Upper lobe of right lung (tissue), 1 donor: ENCODE measurements at regions not wholly inside any gene's neighbourhood (a gene's known extent, or its start where the extent isn't known, plus 50 kb on each side); places are given as distances from the start of the nearest gene placed in this dataset.

ENCODE experiments used
- ATAC-seq: fragments of 200-7000 bp; cut with Tn5 transposase; one replicate; pipeline ENCODE4 v1.9.1; 2020; ENCODE audit warnings: mild to moderate bottlenecking, moderate library complexity
- DNase-seq: peaks from one replicate; pipeline ENCODE4 v3.0.0-alpha.2; 2020
- H3K27ac ChIP-seq: fragments of 200-600 bp; one replicate; pipeline ENCODE4 v1.8.0; 2022
- H3K27me3 ChIP-seq: fragments of 200-600 bp; one replicate; pipeline ENCODE4 v1.8.0; 2022; ENCODE audit warnings: mild to moderate bottlenecking
- H3K36me3 ChIP-seq: fragments of 200-600 bp; one replicate; pipeline ENCODE4 v1.8.0; 2022
- H3K4me1 ChIP-seq: fragments of 200-600 bp; one replicate; pipeline ENCODE4 v1.8.0; 2022
- H3K4me3 ChIP-seq: fragments of 200-600 bp; one replicate; pipeline ENCODE4 v1.8.0; 2022; ENCODE audit warnings: mild to moderate bottlenecking
- H3K9me3 ChIP-seq: fragments of 200-600 bp; one replicate; pipeline ENCODE4 v1.8.0; 2022
- CTCF ChIP-seq: fragments of 200-600 bp; IDR thresholded peaks from one replicate; pipeline ENCODE4 v1.8.0; 2022; ENCODE audit warnings: antibody characterized with exemption
- intact Hi-C: fragments of 100-400 bp; cut with DNase I; formaldehyde crosslinking; loops from one replicate; pipeline ENCODE4 v1.11.0; 2022
- donor health status: DM: no; HTN: yes; CAD: no; lungs with severe emphysema.

GRCh38 chr2:117199511-117199910 lies 615.0 kb upstream of the DDX18 start:
- no peaks in the 10 kb centered on the region for H3K4me1 ChIP-seq
- no peaks in the 10 kb centered on the region for H3K9me3 ChIP-seq
- no peaks in the 10 kb centered on the region for H3K36me3 ChIP-seq
- DNase-seq (no peak), ATAC-seq (no peak)
- H3K4me3 ChIP-seq = no peak overlapping the region
- intact Hi-C loops = no loop called here
- H3K27ac ChIP-seq = no peak overlapping the region
- TF ChIP-seq CTCF = no peak
- H3K27me3 ChIP-seq = no peaks in the 10 kb centered on the region

DNA sequence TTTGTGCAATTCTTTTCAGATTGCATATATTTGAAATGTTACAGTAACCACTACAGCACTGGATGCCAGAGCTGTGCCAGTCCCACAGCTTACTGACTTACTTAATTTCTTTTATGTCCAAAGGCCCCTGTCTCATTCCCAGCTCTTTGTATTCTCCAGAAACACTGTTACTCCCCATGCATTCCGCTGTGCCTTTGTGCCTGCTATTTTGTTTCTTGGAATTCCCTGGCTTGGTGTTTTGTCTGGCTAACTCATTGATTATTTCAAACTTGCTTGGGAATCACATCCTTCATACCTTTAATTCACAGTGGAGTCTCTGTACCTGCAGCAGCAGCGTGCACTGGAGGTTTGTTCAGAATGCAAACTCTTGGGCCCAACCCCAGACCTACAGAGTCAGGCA lies 601.9 kb upstream of the DDX18 start:
- DNase-seq (no peak), ATAC-seq (no peak)
- no peaks in the 10 kb centered on the region for H3K4me1 ChIP-seq
- TF ChIP-seq CTCF = no peak
- no peak overlapping the region for H3K4me3 ChIP-seq
- H3K36me3 ChIP-seq = no peaks in the 10 kb centered on the region
- no peaks in the 10 kb centered on the region for H3K27me3 ChIP-seq
- no peak overlapping the region for H3K27ac ChIP-seq
- no peaks in the 10 kb centered on the region for H3K9me3 ChIP-seq
- intact Hi-C loops = no loop called here

DNA sequence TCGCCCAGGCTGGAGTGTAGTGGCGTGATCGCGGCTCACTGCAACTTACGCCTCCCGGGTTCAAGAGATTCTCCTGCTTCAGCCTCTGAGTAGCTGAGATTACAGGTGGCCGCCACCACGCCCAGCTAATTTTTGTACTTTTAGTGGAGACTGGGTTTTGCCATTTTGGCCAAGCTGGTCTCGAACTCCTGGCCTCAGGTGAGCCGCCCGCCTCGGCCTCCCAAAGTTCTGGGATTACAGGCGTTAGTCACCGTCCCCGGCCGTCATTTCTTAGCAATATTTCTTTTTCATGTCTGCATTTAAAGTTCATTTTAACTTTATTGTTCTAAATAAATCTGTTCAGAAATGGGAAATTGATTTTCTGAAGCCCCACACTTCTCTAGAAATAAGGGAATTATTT lies 597.3 kb upstream of the DDX18 start:
- no peaks in the 10 kb centered on the region for H3K36me3 ChIP-seq
- DNase-seq (no peak), ATAC-seq (no peak)
- H3K4me1 ChIP-seq = no peaks in the 10 kb centered on the region
- H3K27me3 ChIP-seq = no peaks in the 10 kb centered on the region
- intact Hi-C loops = no loop called here
- H3K9me3 ChIP-seq = no peaks in the 10 kb centered on the region
- H3K27ac ChIP-seq = no peak overlapping the region
- no peak overlapping the region for H3K4me3 ChIP-seq
- TF ChIP-seq CTCF = no peak

GRCh38 chr2:117222809-117223208 lies 591.7 kb upstream of the DDX18 start:
- no peak overlapping the region for H3K4me3 ChIP-seq
- intact Hi-C loops = no loop called here
- ATAC-seq (no peak), DNase-seq (no peak)
- no peaks in the 10 kb centered on the region for H3K27me3 ChIP-seq
- peaks cover 7% of the 10 kb centered on the region for H3K9me3 ChIP-seq
- no peaks in the 10 kb centered on the region for H3K4me1 ChIP-seq
- H3K36me3 ChIP-seq = no peaks in the 10 kb centered on the region
- H3K27ac ChIP-seq = no peak overlapping the region
- no peak for TF ChIP-seq CTCF

DNA sequence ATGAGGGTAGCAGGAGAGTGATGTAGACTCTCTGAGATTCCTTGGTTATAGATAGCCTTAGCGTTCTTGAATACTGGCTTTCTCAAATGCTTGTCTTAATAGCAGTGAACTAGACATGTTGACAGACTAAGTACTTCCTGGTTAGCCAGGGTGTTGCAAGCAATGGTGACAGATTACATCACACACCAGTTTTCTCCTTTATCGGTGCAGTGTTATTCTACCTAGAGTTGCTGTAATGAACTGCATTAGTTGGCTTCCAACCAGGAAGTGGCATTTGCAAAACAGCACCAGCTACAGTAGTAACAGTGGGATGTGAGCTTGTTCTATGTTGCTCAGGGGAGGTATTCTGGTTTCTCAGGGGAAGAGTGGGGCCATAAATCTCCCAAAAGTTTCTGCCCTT lies 582.2 kb upstream of the DDX18 start:
- intact Hi-C loops = no loop called here
- no peak for TF ChIP-seq CTCF
- DNase-seq = no peak
- Histone ChIP-seq H3K4me1 (no peaks in the 10 kb centered on the region), H3K4me3 (no peak overlapping the region), H3K36me3 (no peaks in the 10 kb centered on the region), H3K27ac (no peak overlapping the region), H3K27me3 (no peaks in the 10 kb centered on the region), H3K9me3 (no peaks in the 10 kb centered on the region)
- ATAC-seq = peak; percentile 87

DNA sequence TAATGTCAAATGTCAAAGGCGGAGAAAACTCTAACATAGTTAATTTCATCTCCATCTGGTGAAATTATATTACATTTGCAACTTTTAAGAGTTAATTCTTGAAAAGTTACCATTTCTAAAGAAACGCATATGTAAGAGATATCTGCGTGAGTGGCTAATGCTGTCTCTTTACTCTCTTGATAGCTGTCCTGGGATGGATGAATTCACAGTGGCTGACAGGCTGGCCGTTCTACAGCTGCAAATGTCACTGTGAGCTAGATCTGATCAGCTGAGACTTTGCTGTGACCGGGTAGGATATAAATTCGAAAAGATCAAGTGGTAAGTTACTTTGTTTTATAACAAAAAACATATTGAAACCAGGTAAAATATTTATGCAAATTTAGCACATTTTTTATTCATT lies 557.1 kb upstream of the DDX18 start:
- Histone ChIP-seq H3K9me3 (no peaks in the 10 kb centered on the region), H3K27ac (no peak overlapping the region), H3K36me3 (no peaks in the 10 kb centered on the region), H3K4me1 (no peaks in the 10 kb centered on the region), H3K27me3 (no peaks in the 10 kb centered on the region), H3K4me3 (no peak overlapping the region)
- TF ChIP-seq CTCF = no peak
- intact Hi-C loops = no loop called here
- no peak for ATAC-seq
- DNase-seq = no peak
